HG03354 (cell line): ENCODE measurements at regions not wholly inside any gene's neighbourhood (a gene's known extent, or its start where the extent isn't known, plus 50 kb on each side); places are given as distances from the start of the nearest gene placed in this dataset.
"Not testable (repeated sequence)": the region's sequence is repeated elsewhere in the genome, so short reads cannot be mapped to it uniquely, and the experiment has no call there.

Source experiments
- ATAC-seq: cut with Tn5 transposase; IDR thresholded peaks from one replicate; pipeline ENCODE4 v1.9.1; 2021; ENCODE audit warnings: mild to moderate bottlenecking; ENCODE audit not compliant: unreplicated experiment, poor library complexity, severe bottlenecking

DNA sequence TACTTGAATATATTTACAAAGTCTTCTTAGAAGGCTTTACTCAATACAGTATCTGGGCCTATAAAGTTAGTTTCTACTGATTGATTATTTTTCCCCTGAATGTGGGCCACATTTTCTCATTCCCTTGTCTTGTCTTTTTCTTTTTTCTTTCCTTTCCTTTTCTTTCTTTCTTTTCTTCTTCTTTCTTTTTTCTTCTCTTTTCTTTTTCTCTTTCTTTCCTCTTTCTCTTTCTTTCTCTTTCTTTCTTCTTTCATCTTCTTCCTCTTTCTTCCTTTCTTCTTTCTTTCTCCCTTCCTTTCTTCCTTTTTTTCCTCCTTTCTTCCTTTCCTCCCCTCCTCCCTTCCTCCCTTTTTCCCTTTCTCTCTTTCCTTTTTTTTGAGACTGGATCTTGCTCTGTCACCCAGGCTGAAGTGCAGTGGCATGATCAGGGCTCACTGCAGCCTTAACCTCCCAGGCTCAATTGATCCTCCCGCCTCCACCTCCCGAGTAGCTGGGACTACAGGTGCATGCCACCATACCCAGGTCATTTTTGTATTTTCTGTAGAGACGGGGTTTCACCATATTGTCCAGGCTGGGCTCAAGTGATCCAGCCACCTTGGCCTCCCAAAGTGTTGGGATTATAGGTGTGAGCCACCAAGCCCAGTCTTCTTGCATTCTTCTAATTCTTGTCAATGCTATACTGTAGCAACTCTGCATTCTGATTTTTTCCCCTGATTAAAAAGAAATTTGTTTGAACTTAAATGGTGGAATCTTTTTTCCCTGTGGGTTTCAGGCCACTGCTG, 133.1 kb upstream of the FBXO11 start:
- no peak for ATAC-seq

DNA sequence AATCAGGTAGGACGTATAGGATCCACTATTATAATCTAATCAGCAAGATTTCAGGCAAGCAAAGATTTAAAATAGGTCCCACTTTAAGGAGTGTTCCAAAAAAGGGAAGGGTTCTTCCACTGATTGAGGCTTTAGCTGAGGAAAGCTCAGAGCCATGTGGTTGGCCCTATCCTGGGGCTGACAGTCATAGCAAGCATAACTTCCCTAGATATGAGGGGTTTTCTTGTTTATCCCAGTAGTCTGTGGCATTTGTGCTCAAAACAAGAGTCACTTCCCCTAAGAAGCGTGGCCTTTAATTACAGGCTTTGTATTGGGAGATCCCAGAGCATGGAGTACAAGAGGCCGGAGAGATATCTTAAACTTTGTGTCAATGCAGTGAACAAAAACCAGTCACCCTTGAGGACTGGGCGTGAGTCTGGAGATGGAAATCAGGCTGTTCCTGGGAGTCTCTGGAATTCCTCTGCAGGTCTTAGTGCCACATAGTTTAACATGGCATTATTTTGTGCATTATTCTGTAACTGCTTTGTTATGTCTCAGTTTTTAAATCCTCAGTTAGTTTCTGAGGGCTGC, 136.9 kb upstream of the FBXO11 start:
- ATAC-seq = no peak

DNA sequence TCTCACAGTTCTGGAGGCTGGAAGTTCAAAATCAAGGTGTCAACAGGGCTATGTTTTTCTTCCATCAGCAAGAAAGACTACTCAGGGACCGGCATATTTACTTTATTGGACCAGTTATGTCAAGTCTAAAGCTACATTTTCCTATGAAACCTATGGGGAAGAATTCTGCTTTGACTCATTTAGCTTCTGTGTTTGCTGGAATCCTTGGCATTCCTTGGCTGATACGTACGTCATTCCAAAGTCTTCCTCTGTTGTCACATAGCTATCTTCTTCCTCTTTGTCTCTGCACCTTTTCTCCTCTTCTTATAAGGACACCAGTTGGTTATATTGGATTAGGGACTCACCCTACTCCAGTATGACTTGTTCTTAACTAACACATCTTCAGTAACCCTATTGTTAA, 137.4 kb upstream of the FBXO11 start:
- ATAC-seq = no peak

DNA sequence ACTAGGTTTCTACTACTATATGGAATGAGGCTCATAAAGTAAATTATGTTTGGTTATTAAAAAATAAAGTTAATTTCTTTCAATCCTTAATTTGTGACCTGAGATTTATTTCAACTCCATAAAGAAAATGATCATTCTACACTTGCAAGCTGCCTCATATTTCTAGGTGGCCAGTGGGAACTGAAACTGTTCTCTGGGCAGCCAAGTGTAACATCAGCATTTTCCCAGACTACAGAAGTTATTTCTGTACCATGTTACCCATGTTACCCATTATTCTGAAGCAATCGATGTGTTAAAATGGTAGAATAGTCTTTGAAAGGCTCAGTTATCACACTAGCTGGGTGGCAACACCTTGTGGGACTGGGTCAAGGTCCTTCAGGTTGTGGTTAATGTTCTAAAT, 139.3 kb upstream of the FBXO11 start:
- ATAC-seq = no peak

DNA sequence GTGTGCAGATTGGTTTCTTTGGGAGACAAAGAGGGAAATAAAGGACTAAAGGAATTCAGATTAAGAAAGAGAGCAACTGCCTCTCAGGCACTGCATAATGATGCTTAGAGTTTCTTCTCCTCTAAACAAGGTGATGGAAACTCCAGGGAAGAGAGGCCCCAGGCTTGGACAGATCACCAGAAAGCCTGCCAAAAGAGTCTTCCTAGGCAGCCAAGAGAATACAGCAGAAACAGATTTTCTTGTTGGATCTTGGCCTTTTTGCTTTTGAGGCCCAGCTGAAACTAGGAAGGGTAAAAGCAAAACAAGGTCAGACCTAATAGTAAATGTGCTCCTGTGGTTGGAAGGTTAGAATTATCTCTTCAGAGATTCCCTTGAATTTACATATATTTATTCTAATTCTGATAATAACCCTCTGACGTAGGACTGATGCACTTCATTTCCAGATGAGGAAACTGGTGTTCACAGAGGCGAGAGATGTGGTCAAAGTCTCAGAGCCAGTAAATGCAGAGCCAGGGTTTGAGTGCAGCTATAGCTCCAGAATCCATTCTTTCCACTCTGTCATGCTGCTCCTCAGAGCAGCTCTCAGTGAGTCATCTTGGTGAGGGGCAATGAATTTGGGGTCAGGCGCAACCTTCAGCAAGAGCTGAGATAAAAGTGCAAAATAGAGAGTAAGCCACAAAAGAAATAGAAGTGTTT, 142.3 kb upstream of the FBXO11 start:
- no peak for ATAC-seq

DNA sequence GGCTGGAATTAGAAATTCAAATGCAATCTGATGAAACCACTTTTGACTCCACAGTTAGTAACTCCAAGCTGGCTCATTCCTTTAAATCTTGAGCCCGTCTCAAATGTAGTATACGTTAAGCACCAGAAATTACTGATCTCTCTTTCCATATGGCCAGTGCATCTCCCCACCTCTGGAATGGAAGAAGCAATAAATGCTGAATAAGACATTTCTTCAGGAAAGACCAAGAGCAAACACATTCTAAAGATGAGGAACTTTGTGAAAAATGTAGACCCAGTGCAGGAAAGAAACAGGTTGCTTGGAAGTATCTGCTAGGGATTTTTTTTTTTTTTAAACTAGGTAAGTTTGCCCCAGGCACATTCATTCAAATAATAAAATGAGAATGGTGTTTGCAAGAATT, 143.1 kb upstream of the FBXO11 start:
- no peak for ATAC-seq

DNA sequence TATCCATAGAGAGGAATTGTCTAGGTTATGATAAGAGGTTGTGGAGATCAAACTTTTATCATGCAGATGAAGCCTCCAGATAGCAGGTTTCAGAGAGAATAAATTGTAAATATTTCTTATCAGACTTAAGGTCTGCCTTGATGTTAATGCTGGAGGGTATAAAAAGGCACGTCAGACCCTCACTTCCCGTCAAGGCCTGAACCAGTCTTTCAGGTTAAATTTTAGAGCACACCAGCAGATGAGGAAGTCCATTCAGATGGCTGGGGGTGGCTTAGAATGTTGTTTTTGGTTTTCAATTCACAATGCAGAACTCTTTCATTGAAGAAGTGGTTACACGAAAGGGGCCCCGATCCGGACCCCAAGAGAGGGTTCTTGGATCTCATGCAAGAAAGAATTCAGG, 144.4 kb upstream of the FBXO11 start:
- no peak for ATAC-seq

DNA sequence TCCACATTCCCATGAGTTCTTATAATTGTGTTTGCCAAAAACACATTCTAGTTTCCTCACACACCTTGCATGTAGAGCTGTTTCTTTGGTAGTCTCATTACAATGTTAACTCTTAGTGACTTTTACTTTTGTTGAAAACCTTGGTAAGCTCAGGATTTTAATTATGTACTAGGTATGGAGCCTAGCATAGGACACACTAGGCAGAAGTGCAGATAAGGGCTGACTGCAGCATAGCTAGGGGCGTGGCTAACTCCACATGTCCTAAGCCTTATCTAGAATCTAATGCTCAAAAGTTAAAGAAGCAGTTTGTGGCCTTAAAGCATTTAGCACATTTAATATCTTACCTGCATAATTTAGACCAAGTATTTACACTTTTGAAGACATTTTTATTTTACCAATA, 153.7 kb upstream of the FBXO11 start:
- no peak for ATAC-seq

DNA sequence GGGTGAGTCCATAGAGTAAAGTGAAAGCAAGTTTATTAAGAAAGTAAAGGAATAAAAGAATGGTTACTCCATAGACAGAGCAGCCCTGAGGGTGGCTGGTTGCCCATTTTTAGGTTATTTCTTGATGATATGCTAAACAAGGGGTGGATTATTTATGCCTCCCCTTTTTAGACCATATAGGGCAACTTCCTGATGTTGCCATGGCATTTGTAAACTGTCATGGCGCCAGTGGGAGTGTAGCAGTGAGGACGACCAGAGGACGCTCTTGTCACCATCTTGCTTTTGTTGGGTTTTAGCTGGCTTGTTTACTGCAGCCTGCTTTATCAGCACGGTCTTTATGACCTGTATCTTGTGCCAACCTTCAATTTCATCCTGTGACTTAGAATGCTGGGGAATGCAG, 155.4 kb upstream of the FBXO11 start:
- not testable (repeated sequence) for ATAC-seq

DNA sequence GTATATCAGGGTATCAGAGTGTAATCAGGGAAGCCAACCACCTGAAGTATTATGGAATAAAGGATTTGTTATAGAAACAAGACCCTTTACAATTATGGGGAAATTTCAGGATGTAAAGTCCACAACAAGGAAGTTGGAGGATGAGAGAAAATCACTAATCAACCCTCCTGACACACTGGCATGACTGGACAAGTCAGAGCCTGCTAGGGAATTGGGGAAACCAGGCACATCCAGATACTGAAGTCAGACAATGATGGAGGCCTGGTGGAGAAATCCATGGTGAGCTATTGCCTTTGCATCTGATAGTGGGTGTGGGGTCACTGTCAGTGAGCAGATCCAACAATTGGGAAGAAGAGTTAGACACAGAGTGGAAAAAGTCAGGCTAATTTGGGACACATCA, 158.8 kb upstream of the FBXO11 start:
- ATAC-seq = no peak

DNA sequence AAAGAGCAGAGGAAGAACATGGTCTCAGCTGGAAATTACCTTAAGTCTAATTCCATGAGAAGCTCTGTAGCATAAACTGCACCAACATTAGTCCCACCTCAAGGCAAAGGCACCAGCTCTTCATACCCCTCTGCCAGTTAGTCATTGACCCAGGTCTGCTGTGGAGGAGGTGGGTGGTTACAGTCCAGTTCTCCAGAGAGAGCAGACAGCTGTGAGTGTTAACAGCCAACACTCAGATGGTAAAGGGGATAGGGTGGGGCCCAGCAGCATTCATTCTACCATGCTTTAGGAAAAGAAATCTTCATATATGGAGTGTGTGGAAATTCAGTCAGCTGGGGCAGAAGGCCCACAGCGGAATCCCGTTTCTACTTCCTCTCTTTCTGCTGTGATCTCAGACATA, 159.7 kb upstream of the FBXO11 start:
- ATAC-seq = no peak

DNA sequence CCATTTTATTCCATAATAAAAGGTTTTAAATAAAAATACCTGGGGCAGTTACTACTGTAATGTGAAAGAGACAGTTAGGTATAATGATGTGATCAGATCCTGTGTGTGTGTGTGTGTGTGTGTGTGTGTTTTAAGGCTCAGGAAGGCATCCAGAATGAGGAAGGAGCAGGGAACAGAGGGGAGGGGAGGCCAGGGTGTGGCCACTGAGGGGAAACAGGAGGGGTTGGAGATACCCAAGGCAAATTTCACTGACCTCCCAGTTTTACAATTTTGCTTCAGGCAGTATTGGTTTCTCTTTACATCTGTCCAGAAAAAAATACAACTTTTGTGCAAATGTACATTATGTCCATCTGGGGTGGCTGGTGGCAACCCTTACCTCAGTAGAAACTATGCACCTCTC, 163.5 kb upstream of the FBXO11 start:
- ATAC-seq = no peak

DNA sequence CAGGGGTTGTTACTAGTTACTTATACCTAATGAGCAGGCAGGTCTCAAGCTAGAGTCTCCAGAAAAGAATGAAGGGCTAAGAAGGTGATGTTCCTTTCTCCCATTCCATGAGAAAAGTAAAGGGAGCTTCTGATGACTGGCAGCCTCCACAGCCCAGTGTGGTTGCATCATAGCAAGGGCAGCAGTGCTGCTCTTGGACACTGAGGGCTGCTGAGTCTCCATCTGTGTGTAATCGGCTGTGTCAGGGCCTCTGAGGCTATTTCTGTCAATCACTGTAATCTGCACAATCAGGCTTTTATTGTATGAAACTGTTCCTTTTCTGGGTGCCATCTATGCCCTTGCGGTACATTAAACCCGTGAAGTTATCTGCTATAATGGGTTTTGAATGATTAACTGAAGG, 164.1 kb upstream of the FBXO11 start:
- ATAC-seq = no peak

DNA sequence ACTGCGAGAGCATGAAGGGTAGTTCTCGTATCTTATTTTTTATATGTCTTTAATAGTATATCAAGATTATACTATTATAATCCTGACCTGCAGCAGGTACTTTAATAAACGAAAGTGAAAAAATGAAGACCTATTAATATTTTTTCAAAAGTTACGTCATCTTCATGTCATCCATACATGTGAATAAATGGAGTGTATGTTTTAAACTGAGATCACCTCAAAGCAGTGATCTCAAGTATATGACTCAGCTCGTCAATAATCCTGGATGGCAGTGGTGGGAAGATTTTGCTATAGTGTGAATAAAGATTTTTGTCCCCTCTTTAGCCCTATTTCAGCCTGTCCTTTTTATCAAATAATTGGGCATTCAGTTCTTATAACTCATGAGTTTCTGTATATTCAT, 166.3 kb upstream of the FBXO11 start:
- no peak for ATAC-seq

DNA sequence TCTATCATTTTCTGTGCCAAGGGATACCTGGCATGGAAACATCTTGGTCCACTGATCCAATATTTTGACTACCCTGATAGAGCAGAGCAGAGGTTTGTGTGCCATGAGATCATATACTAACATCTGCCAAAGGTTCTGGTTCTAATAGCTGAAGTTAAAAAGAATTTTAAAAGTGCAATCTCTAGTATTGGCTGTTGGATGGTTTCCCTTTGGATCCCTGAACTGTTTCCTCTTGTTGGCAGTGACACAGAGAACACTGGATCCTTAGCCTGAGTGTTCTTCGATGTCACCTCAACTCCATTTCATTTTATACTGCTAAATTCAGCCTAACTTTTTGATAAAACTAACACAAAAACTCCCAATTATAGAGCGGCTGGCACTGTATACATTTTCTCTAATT, 169.3 kb upstream of the FBXO11 start:
- ATAC-seq = no peak

DNA sequence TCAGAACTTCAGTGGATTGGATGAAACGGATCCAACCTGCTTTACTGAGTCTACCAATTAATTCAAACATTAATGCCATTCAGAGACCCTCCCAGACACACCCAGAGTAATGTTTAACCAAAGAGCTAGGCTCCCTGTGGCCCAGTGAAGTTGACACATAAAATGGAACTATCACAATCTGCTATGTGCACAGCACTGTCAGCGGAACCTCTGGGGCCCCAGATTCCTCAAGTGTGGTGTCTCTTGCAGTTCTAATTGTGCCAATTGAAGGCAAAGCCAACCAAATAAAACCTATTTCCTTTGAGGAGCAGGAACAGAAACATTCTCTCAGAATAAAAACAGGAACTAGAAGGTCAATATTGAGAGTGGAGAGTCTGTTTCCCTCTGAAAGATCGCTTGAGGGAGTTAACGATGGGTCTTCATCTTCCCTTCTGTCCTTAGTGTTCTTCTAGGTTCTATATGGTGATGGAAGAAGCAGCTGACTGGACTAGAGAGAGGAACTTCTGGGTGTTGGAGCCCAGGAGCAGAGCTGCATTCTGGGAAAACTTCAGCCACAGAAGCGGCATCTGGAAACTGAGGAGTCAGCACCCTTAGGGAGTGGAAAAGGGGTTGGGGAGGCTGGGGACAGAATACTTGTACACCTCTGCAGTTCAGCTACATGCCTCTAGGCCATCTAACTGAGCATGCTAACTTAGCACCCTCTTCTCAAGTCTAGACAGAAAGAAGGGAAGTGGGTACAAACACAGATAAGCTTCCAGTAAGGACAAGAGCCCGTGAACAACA, 174.4 kb upstream of the FBXO11 start:
- no peak for ATAC-seq

DNA sequence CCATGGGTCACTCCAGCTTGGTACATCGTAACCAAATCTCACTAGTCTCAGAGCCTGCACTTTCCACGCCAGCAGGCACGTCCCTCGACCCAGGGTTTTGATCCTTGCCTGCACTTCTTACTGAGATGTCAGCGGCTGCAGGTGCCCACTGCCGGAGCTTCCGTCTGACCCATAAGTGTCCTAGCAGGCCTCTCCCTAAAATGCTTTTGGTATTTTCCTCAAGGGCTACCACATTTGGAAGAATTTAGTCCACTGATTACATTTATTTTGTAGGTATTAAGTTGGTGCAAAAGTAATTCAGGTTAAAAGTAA, 175.0 kb upstream of the FBXO11 start:
- ATAC-seq = no peak

DNA sequence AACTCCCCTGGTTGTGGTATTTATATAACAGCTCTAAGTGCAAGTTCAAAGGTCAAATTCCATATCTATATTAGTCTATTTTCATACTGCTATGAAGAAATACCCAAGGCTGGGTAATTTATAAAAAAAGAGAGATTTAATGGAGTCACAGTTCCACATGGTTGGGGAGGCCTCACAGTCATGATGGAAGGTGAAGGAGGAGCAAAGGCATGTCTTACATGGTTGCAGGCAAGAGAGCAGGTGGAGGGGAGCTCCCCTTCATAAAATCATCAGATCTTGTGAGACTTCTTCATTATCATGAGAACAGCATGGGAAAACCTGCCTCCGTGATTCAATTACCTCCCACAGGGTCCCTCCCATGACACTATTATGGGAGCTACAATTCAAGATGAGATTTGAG, 179.6 kb upstream of the FBXO11 start:
- ATAC-seq = no peak

DNA sequence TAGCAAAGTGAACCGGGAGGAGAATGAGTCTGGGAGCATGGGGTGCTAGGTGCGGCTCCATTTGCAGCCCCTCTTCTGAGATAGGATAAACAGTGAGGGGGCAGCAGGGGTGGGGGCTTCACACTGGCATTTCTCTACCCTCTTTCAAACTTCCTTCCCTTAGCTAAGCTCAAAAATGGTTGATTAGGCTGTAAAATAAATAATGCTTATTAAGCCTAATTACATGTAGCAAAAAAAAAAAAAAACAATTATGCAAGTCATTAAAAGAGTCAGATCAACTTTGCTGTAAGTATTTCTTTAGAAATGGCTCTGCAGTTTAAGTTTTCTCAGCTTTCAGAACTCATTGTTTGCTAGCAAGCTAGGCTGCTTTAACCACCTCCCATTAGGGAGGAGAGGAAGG, 182.7 kb upstream of the FBXO11 start:
- ATAC-seq = no peak

DNA sequence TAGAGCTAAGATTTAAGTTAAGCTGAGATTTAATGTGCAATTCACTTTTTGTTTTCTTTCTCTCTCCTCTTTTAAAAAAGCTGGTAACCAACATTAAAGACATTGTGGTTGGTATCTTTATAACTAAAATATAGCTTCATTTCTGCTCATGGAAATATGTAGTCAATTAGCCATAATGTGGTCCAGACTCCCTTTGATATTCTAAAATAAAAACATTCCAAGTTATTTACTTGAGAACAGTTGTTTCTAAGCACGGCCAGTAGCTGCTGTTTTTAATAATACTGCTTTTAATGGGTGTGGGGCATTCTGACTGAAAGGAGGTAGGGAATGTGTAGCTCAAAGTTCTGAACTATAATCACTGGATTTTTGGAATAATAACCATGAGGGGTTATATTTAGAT, 183.3 kb upstream of the FBXO11 start:
- ATAC-seq = no peak
